H4 (cell line): ENCODE measurements at regions not wholly inside any gene's neighbourhood (a gene's known extent, or its start where the extent isn't known, plus 50 kb on each side); places are given as distances from the start of the nearest gene placed in this dataset.

Experiments
- DNase-seq: peaks from one replicate; pipeline ENCODE4 v3.0.0-alpha.2; 2015; ENCODE audit warnings: low spot score

GRCh38 chr6:147621263-147621662 lies 112.8 kb downstream of the SAMD5 start:
- no peak for DNase-seq

GRCh38 chr6:147621961-147622360 lies 113.5 kb downstream of the SAMD5 start:
- DNase-seq, result no peak

GRCh38 chr6:147624946-147625515 lies 116.5 kb downstream of the SAMD5 start:
- no peak for DNase-seq

- no peak for DNase-seq
These were observed 117.5 kb downstream of the SAMD5 start for GRCh38 chr6:147625946-147626345.

- no peak for DNase-seq
These were observed 118.9 kb downstream of the SAMD5 start for GRCh38 chr6:147627411-147627810.

- DNase-seq, result no peak
These were observed 124.7 kb downstream of the SAMD5 start for GRCh38 chr6:147633191-147633590.

GRCh38 chr6:147637620-147638195 lies 129.2 kb downstream of the SAMD5 start:
- DNase-seq, result no peak

- no peak for DNase-seq
These were observed 130.8 kb downstream of the SAMD5 start for GRCh38 chr6:147639279-147639678.

- DNase-seq, result no peak
These were observed 132.1 kb downstream of the SAMD5 start for GRCh38 chr6:147640606-147641005.

GRCh38 chr6:147641511-147641910 lies 133.0 kb downstream of the SAMD5 start:
- DNase-seq, result no peak

- peak; percentile 67 for DNase-seq
These were observed 134.0 kb downstream of the SAMD5 start for GRCh38 chr6:147642458-147642857.

GRCh38 chr6:147643341-147644200 lies 135.1 kb downstream of the SAMD5 start:
- DNase-seq, result peak; percentile 30

- no peak for DNase-seq
These were observed 140.4 kb downstream of the SAMD5 start for GRCh38 chr6:147648916-147649315.

- DNase-seq, result no peak
These were observed 143.0 kb downstream of the SAMD5 start for GRCh38 chr6:147651249-147652063.

GRCh38 chr6:147653631-147654030 lies 145.1 kb downstream of the SAMD5 start:
- no peak for DNase-seq

- DNase-seq, result no peak
These were observed 145.8 kb downstream of the SAMD5 start for GRCh38 chr6:147654103-147654845.

GRCh38 chr6:147660334-147661311 lies 152.1 kb downstream of the SAMD5 start:
- no peak for DNase-seq

- DNase-seq, result no peak
These were observed 154.2 kb downstream of the SAMD5 start for GRCh38 chr6:147662646-147663045.

GRCh38 chr6:147664092-147664491 lies 155.6 kb downstream of the SAMD5 start:
- DNase-seq, result no peak

GRCh38 chr6:147666255-147666654 lies 157.8 kb downstream of the SAMD5 start:
- no peak for DNase-seq
